GM12878 (cell line): ENCODE measurements at regions not wholly inside any gene's neighbourhood (a gene's known extent, or its start where the extent isn't known, plus 50 kb on each side); places are given as distances from the start of the nearest gene placed in this dataset.

Source experiments
- CEBPB ChIP-seq, 2 experiments: fragments of 150-350 bp in 1 of 2; IDR thresholded peaks; 2 replicates each; pipeline ENCODE4 v1.6.1; 2012 to 2014; ENCODE audit warnings: low read depth in 2 of 2, low read length in 2 of 2, borderline replicate concordance in 1 of 2, inconsistent platforms in 1 of 2
- MYC ChIP-seq: IDR thresholded peaks from 2 replicates; pipeline ENCODE4 v1.6.1; 2011; ENCODE audit warnings: mild to moderate bottlenecking, low read length, moderate library complexity, inconsistent platforms; ENCODE audit not compliant: insufficient read depth, insufficient replicate concordance, insufficient read length, severe bottlenecking
- TARDBP ChIP-seq: IDR thresholded peaks from 2 replicates; pipeline ENCODE4 v1.6.1; 2016; ENCODE audit warnings: borderline replicate concordance
- TF ChIP-seq, protein P1 (sequence below): IDR thresholded peaks from 2 replicates; pipeline ENCODE4 v1.6.1; 2012; ENCODE audit warnings: low read depth, low read length, improper control_type of control experiment
- TF ChIP-seq, protein P2 (sequence below), 3 experiments: IDR thresholded peaks in 2 of 3; conservative IDR thresholded peaks in 1 of 3; 2 replicates each; pipeline ENCODE4 v1.5.1; 2011; ENCODE audit warnings: low read depth in 3 of 3, low read length in 3 of 3, mild to moderate bottlenecking in 3 of 3, control low read depth in 2 of 3, moderate library complexity in 2 of 3, inconsistent platforms in 1 of 3, mixed read lengths in 1 of 3; ENCODE audit not compliant: control insufficient read depth in 2 of 3, insufficient read depth in 1 of 3; ENCODE audit errors: extremely low read depth in 1 of 3

DNA sequence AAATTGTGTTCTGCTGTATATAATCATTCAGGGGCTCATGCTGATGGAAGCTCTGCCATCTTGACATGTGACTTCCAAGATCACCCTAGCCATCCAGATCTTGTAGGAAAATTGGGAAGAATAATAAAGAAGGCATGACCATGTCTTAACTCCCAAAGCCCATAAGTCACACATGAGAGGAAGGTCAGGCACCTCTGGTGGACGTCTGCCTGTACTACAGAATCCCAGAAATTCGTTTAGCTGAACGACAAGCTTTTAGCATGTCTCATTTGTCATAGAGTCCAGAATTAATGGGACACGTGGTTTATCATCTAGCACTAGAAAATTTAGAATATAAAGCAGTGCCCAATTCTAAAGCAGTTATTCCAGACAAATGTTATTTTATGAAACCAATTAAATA lies 212.7 kb downstream of the CENPC start:
- no peak for TF ChIP-seq TARDBP
- no peak for TF ChIP-seq MYC
- TF ChIP-seq CEBPB (IDR thresholded peaks at IDR 0.05; ENCODE audit: borderline replicate concordance in 1 of 2, low read depth in 2 of 2, low read length in 2 of 2) = no peak
- TF ChIP-seq, protein P1, sequence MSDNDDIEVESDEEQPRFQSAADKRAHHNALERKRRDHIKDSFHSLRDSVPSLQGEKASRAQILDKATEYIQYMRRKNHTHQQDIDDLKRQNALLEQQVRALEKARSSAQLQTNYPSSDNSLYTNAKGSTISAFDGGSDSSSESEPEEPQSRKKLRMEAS = no peak
- TF ChIP-seq, protein P2, sequence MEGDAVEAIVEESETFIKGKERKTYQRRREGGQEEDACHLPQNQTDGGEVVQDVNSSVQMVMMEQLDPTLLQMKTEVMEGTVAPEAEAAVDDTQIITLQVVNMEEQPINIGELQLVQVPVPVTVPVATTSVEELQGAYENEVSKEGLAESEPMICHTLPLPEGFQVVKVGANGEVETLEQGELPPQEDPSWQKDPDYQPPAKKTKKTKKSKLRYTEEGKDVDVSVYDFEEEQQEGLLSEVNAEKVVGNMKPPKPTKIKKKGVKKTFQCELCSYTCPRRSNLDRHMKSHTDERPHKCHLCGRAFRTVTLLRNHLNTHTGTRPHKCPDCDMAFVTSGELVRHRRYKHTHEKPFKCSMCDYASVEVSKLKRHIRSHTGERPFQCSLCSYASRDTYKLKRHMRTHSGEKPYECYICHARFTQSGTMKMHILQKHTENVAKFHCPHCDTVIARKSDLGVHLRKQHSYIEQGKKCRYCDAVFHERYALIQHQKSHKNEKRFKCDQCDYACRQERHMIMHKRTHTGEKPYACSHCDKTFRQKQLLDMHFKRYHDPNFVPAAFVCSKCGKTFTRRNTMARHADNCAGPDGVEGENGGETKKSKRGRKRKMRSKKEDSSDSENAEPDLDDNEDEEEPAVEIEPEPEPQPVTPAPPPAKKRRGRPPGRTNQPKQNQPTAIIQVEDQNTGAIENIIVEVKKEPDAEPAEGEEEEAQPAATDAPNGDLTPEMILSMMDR (IDR thresholded peaks at IDR 0.05 in 2 of 3, conservative IDR thresholded peaks at IDR 0.05 in 1 of 3; ENCODE audit: control insufficient read depth in 2 of 3, extremely low read depth in 1 of 3, insufficient read depth in 1 of 3, low read depth in 3 of 3, low read length in 3 of 3) = peak in 2 of 3 experiments; percentile 55 to 56; a peak in 4 of 6 replicates
